HCT116 (cell line): ENCODE measurements at regions not wholly inside any gene's neighbourhood (a gene's known extent, or its start where the extent isn't known, plus 50 kb on each side); places are given as distances from the start of the nearest gene placed in this dataset.
A peak's percentile ranks its signal among the peaks of the same experiment; 100 is the strongest.

Experiments
- ELF1 ChIP-seq: IDR thresholded peaks from 2 replicates; pipeline ENCODE4 v1.6.1; 2012; ENCODE audit warnings: low read depth, borderline replicate concordance
- EZH2 ChIP-seq: fragments of 200-600 bp; sonication (generic); IDR thresholded peaks from 2 replicates; pipeline ENCODE4 v1.6.1; 2017; ENCODE audit warnings: antibody characterized with exemption, mixed run types
- EZH2phosphoT487 ChIP-seq: fragments of 200-600 bp; IDR thresholded peaks from 2 replicates; pipeline ENCODE4 v1.6.1; 2018; ENCODE audit warnings: antibody characterized with exemption, borderline replicate concordance
- FOSL1 ChIP-seq: IDR thresholded peaks from 2 replicates; pipeline ENCODE4 v1.6.1; 2012; ENCODE audit warnings: low read depth
- MAX ChIP-seq: IDR thresholded peaks from 2 replicates; pipeline ENCODE4 v1.6.1; 2012
- POLR2A ChIP-seq: IDR thresholded peaks from 2 replicates; pipeline ENCODE4 v1.7.0; 2011; ENCODE audit warnings: borderline replicate concordance; ENCODE audit not compliant: insufficient read depth, insufficient read length; ENCODE audit errors: extremely low read depth
- POLR2AphosphoS5 ChIP-seq: IDR thresholded peaks from 2 replicates; pipeline ENCODE4 v1.6.1; 2011; ENCODE audit warnings: mild to moderate bottlenecking, low read depth, low read length, moderate library complexity
- RAD21 ChIP-seq: IDR thresholded peaks from 2 replicates; pipeline ENCODE4 v1.6.1; 2012; ENCODE audit warnings: low read depth, mild to moderate bottlenecking
- SIN3A ChIP-seq: IDR thresholded peaks from 2 replicates; pipeline ENCODE4 v1.6.1; 2012; ENCODE audit warnings: low read depth
- SP1 ChIP-seq: IDR thresholded peaks from 2 replicates; pipeline ENCODE4 v1.6.1; 2012; ENCODE audit warnings: low read depth
- ZFX ChIP-seq: fragments of 450-650 bp; IDR thresholded peaks from 2 replicates; pipeline ENCODE4 v1.6.1; 2017
- TF ChIP-seq, protein P1 (sequence below): IDR thresholded peaks from 2 replicates; pipeline ENCODE4 v1.6.1; 2012; ENCODE audit warnings: low read depth
- TF ChIP-seq, protein P2 (sequence below), 3 experiments: fragments of 200-600 bp in 1 of 3; sonication (generic) in 1 of 3; IDR thresholded peaks in 2 of 3; conservative IDR thresholded peaks in 1 of 3; 2 replicates each; pipeline ENCODE4 v1.5.1; 2012 to 2017; ENCODE audit warnings: low read depth in 2 of 3, low read length in 2 of 3, antibody characterized with exemption in 1 of 3, borderline replicate concordance in 1 of 3, control low read depth in 1 of 3, mild to moderate bottlenecking in 1 of 3, mixed read lengths in 1 of 3, mixed run types in 1 of 3, moderate library complexity in 1 of 3; ENCODE audit not compliant: insufficient read depth in 1 of 3
- TF ChIP-seq, protein P3 (sequence below): IDR thresholded peaks from 2 replicates; pipeline ENCODE4 v1.6.1; 2012

DNA sequence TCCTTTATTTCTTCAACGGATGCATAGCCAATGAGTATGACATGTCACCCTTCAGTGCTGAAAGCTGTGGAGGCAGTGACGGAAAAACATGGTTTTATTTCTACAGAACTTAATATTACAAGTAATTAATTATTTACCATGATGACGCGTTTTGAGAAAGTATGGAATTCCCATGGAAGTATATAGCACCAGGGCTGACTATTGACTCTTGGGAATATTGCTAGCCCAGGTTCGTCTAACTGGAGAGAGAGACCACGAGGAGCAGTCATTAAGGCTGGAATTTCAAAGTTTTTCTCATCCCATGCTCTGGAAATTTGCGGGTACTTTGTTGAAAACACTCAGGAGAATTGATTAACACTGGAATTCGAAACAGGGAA lies 155.2 kb upstream of the PRSS16 start:
- TF ChIP-seq ZFX (no peak), FOSL1 (no peak), POLR2AphosphoS5 (no peak), RAD21 (peak; percentile 2; the same call in 1 of the 2 replicates), POLR2A (no peak), EZH2 (no peak), MAX (no peak), EZH2phosphoT487 (no peak), SIN3A (0 out of 2 replicates have a peak, but pooled peaks have one; percentile 4), SP1 (no peak), ELF1 (no peak)
- TF ChIP-seq, protein P1, sequence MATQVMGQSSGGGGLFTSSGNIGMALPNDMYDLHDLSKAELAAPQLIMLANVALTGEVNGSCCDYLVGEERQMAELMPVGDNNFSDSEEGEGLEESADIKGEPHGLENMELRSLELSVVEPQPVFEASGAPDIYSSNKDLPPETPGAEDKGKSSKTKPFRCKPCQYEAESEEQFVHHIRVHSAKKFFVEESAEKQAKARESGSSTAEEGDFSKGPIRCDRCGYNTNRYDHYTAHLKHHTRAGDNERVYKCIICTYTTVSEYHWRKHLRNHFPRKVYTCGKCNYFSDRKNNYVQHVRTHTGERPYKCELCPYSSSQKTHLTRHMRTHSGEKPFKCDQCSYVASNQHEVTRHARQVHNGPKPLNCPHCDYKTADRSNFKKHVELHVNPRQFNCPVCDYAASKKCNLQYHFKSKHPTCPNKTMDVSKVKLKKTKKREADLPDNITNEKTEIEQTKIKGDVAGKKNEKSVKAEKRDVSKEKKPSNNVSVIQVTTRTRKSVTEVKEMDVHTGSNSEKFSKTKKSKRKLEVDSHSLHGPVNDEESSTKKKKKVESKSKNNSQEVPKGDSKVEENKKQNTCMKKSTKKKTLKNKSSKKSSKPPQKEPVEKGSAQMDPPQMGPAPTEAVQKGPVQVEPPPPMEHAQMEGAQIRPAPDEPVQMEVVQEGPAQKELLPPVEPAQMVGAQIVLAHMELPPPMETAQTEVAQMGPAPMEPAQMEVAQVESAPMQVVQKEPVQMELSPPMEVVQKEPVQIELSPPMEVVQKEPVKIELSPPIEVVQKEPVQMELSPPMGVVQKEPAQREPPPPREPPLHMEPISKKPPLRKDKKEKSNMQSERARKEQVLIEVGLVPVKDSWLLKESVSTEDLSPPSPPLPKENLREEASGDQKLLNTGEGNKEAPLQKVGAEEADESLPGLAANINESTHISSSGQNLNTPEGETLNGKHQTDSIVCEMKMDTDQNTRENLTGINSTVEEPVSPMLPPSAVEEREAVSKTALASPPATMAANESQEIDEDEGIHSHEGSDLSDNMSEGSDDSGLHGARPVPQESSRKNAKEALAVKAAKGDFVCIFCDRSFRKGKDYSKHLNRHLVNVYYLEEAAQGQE = no peak
- TF ChIP-seq, protein P2, sequence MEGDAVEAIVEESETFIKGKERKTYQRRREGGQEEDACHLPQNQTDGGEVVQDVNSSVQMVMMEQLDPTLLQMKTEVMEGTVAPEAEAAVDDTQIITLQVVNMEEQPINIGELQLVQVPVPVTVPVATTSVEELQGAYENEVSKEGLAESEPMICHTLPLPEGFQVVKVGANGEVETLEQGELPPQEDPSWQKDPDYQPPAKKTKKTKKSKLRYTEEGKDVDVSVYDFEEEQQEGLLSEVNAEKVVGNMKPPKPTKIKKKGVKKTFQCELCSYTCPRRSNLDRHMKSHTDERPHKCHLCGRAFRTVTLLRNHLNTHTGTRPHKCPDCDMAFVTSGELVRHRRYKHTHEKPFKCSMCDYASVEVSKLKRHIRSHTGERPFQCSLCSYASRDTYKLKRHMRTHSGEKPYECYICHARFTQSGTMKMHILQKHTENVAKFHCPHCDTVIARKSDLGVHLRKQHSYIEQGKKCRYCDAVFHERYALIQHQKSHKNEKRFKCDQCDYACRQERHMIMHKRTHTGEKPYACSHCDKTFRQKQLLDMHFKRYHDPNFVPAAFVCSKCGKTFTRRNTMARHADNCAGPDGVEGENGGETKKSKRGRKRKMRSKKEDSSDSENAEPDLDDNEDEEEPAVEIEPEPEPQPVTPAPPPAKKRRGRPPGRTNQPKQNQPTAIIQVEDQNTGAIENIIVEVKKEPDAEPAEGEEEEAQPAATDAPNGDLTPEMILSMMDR (IDR thresholded peaks at IDR 0.05 in 2 of 3, conservative IDR thresholded peaks at IDR 0.05 in 1 of 3; ENCODE audit: borderline replicate concordance in 1 of 3, insufficient read depth in 1 of 3, low read depth in 2 of 3, low read length in 2 of 3) = no peak
- TF ChIP-seq, protein P3, sequence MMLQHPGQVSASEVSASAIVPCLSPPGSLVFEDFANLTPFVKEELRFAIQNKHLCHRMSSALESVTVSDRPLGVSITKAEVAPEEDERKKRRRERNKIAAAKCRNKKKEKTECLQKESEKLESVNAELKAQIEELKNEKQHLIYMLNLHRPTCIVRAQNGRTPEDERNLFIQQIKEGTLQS = no peak
